Ishikawa (cell line): ENCODE measurements at regions not wholly inside any gene's neighbourhood (a gene's known extent, or its start where the extent isn't known, plus 50 kb on each side); places are given as distances from the start of the nearest gene placed in this dataset.

Source experiments
- EP300 ChIP-seq: IDR thresholded peaks from 2 replicates; pipeline ENCODE4 v1.6.1; 2012; ENCODE audit warnings: borderline replicate concordance
- RAD21 ChIP-seq: IDR thresholded peaks from 2 replicates; pipeline ENCODE4 v1.6.1; 2012; ENCODE audit warnings: low read depth
- YY1 ChIP-seq: IDR thresholded peaks from 2 replicates; pipeline ENCODE4 v1.6.1; 2012; ENCODE audit warnings: low read depth
- TF ChIP-seq, protein P1 (sequence below): IDR thresholded peaks from 2 replicates; pipeline ENCODE4 v1.6.1; 2012
- TF ChIP-seq, protein P2 (sequence below): IDR thresholded peaks from 2 replicates; pipeline ENCODE4 v1.6.1; 2012

DNA sequence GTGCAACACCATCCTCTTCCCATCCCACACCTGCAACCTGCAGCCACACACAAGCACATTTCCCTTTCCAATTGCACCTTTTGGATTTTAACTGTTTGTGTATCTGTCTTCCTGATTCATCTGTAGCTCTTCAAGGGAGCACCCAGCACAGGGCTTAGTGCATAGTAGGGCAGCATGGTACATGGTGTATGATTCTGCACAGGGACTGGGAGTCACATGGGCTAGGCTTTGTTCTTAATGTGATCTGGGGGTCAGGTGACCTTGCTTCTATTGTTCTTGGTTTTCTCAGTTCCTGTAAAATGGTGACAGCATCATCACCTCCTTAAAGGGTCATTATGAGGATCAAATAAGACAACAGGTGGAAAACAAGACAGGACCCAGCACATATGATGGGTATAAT, 419.3 kb downstream of the MATN1 start:
- TF ChIP-seq RAD21 (no peak), EP300 (no peak), YY1 (no peak)
- TF ChIP-seq, protein P1, sequence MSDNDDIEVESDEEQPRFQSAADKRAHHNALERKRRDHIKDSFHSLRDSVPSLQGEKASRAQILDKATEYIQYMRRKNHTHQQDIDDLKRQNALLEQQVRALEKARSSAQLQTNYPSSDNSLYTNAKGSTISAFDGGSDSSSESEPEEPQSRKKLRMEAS: no peak
- TF ChIP-seq, protein P2, sequence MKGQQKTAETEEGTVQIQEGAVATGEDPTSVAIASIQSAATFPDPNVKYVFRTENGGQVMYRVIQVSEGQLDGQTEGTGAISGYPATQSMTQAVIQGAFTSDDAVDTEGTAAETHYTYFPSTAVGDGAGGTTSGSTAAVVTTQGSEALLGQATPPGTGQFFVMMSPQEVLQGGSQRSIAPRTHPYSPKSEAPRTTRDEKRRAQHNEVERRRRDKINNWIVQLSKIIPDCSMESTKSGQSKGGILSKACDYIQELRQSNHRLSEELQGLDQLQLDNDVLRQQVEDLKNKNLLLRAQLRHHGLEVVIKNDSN: no peak
